HG02981 (cell line): ENCODE measurements at regions not wholly inside any gene's neighbourhood (a gene's known extent, or its start where the extent isn't known, plus 50 kb on each side); places are given as distances from the start of the nearest gene placed in this dataset.
"Not testable (repeated sequence)": the region's sequence is repeated elsewhere in the genome, so short reads cannot be mapped to it uniquely, and the experiment has no call there.

Source experiments
- ATAC-seq: cut with Tn5 transposase; IDR thresholded peaks from one replicate; pipeline ENCODE4 v1.9.1; 2021; ENCODE audit warnings: mild to moderate bottlenecking, moderate library complexity; ENCODE audit not compliant: unreplicated experiment

- ATAC-seq = no peak
These were observed 74.7 kb upstream of the VPREB1 start for GRCh38 chr22:22169923-22170322.

- no peak for ATAC-seq
These were observed 75.4 kb upstream of the VPREB1 start for GRCh38 chr22:22168941-22169867.

GRCh38 chr22:22168190-22168940 is 76.2 kb upstream of the VPREB1 start:
- ATAC-seq = peak; percentile 27

GRCh38 chr22:22167791-22168189 is 76.8 kb upstream of the VPREB1 start:
- peak; percentile 60 for ATAC-seq

- ATAC-seq = no peak
These were observed 77.5 kb upstream of the VPREB1 start for GRCh38 chr22:22166941-22167713.

- no peak for ATAC-seq
These were observed 78.5 kb upstream of the VPREB1 start for GRCh38 chr22:22165936-22166710.

- ATAC-seq = no peak
These were observed 79.9 kb upstream of the VPREB1 start for GRCh38 chr22:22164541-22165272.

- peak; percentile 74 for ATAC-seq
These were observed 82.4 kb upstream of the VPREB1 start for GRCh38 chr22:22161924-22162851.

GRCh38 chr22:22160768-22161167 is 83.8 kb upstream of the VPREB1 start:
- ATAC-seq = not testable (repeated sequence)

- ATAC-seq = no peak
These were observed 85.2 kb upstream of the VPREB1 start for GRCh38 chr22:22159384-22159783.

GRCh38 chr22:22158965-22159364 is 85.6 kb upstream of the VPREB1 start:
- no peak for ATAC-seq

- no peak for ATAC-seq
These were observed 86.3 kb upstream of the VPREB1 start for GRCh38 chr22:22158207-22158816.

- peak; percentile 38 for ATAC-seq
These were observed 87.2 kb upstream of the VPREB1 start for GRCh38 chr22:22157348-22157725.

GRCh38 chr22:22156716-22157347 is 87.8 kb upstream of the VPREB1 start:
- ATAC-seq = peak; percentile 56

GRCh38 chr22:22156348-22156715 is 88.3 kb upstream of the VPREB1 start:
- no peak for ATAC-seq

- no peak for ATAC-seq
These were observed 89.0 kb upstream of the VPREB1 start for GRCh38 chr22:22155607-22156006.

- no peak for ATAC-seq
These were observed 89.4 kb upstream of the VPREB1 start for GRCh38 chr22:22155146-22155545.

GRCh38 chr22:22154040-22154439 is 90.5 kb upstream of the VPREB1 start:
- ATAC-seq = no peak
